ENCODE measurements at regions not wholly inside any gene's neighbourhood (a gene's known extent, or its start where the extent isn't known, plus 50 kb on each side); places are given as distances from the start of the nearest gene placed in this dataset.
"Not testable (repeated sequence)": the region's sequence is repeated elsewhere in the genome, so short reads cannot be mapped to it uniquely, and the experiment has no call there.

DNA sequence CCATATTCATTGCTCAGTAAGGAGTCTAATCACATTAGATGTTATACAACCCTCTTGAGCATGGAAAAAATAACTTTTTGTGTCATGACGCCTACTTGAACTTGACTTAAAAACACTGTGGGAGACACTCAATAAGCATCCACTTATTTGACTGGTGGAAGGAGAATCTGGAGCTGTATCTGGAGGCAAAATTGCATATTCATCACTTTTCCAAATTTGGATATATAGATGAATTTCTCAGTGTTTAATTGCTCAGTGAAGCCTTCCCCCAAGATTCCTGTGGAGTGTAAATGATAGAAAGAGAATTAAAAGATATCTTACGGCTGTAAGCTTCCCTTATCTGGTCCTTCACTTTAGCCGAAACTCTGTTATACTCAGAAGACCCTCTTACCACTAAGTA lies 610.7 kb upstream of the ADGRL2 start:
- no peak for ATAC-seq

- ATAC-seq, result no peak
Observed at GRCh38 chr1:81187635-81188034, 613.1 kb upstream of the ADGRL2 start.

- ATAC-seq, result no peak
Observed at GRCh38 chr1:81186261-81186660, 614.5 kb upstream of the ADGRL2 start.

DNA sequence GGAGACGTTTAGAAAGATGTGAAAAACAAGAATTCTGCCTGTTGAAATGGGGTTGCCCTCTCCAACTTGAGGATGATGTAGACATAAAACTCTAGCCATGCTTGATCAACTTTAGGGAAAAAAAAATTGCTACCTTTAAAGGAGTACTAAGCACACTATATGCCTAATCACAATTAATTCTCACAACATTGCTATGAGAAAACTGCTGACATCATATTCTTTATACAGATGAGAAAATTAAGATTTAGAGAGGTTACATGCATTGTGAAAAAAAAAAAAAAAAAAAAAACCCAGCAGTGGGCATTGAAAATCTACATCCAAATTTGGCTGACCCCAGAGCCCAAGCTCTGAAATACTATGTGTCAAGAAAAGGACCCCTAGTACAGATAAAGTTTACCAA lies 617.2 kb upstream of the ADGRL2 start:
- ATAC-seq, result no peak

DNA sequence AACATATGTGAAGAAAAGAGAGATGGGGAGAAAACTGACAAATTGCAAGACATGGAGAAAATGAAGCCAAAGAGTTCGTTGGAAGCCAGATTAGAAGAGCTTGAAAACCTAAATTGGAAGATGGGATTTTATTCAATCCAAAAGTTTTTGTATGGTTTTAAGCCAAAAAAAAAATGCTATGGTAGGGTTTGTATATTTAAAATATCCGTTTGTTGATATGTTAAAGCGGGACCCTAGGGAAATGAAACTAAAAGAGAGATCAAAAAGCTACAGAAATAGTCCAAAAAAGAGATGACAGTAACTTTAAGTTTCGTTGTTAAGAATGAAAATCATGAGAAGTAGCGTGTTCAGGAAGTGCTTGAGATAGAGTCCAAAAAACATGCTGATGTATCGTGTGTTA lies 617.7 kb upstream of the ADGRL2 start:
- ATAC-seq, result no peak

DNA sequence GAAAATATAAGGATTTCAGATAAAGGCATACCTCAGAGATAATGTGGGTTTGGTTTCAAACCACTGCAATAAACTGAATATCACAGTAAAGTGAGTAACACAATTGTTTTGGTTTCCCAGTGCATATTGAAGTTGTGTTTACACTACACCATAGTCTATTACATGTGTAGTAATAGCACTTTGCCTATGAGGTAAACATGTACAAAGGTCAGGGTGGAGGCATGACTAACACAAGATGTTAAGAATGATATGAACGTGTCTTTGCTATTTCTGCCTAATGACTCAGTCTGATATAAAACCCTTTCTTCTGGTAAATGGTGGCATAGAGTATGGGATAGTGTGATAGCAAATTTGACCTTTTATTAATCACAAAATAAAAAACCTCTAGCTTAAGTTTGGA lies 621.5 kb upstream of the ADGRL2 start:
- ATAC-seq, result no peak

- not testable (repeated sequence) for ATAC-seq
Observed at GRCh38 chr1:81178431-81179093, 622.2 kb upstream of the ADGRL2 start.

- ATAC-seq, result no peak
Observed at GRCh38 chr1:81174811-81175476, 625.8 kb upstream of the ADGRL2 start.

DNA sequence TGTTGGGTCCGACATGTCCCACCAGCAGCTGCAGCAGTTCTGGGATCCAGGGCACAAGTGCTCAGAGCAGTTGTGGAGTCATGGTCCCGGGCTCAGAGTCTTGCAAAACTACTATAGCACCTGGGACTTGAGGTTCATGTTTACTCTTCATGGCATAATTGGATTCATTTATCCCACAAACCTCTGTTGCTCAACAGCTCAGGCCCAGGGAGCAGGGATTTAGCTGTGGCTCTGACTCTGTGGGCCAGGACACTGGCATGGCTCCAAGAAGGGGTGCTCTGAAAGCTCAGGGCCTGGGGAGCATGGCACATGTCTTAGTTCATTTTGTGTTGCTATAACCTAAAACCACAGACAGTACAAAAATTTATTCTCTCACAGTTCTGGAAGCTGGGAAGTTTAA lies 626.7 kb upstream of the ADGRL2 start:
- no peak for ATAC-seq

DNA sequence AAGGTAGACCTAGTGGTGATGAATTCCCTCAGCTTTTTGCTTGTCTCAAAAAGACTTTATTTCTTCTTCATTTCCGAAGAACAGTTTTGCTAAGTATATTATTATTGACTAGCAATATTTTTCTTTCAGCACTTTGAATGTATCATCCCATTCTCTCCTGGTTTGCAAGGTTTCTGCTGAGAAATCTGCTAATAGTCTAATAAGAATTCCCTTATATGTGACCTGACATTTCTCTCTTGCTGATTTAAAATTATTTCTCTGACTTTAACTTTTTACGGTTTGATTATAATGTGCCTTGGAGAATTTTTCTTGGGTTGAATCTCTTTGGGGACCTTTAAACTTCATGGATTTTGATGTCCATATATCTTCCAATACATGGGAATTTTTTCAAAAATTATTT lies 628.3 kb upstream of the ADGRL2 start:
- ATAC-seq, result no peak

- no peak for ATAC-seq
Observed at GRCh38 chr1:81170721-81171120, 630.0 kb upstream of the ADGRL2 start.

DNA sequence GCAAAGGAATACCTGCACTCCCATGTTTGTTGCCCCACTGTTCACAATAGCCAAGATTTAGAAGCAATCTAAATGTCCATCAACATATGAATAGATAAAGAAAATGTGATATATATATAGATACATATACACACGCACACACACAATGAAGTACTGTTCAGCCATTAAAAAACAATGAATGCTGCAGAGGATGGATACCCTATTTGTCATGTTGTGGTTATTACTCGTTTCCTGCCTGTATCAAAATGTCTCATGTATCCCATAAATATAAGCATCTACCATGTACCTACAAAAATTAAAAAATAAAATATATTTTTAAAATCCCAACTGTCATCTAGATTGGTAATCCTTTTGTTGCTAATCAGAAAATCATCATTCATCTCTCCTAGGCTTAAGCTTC lies 634.8 kb upstream of the ADGRL2 start:
- no peak for ATAC-seq

GRCh38 chr1:81160696-81161095 lies 640.0 kb upstream of the ADGRL2 start:
- ATAC-seq, result no peak

DNA sequence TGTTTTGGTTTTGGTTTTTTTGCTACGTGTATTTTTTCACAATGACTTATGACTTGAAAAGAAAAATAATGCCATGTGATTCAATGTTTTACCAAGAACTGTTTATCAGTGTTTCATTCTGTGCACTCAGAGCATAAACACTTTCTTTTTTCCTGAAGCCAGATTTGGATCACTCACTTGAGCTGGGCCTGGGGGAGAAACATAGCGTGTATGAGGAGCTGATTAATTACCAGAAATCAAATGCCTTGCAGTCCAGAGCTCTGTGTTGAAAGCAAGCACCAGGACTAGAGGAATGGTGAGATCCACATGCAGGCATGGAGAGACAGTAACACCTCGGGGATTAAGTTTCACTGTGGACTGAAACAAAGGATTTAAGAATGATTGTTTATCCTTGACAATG lies 642.1 kb upstream of the ADGRL2 start:
- ATAC-seq, result no peak

- ATAC-seq, result no peak
Observed at GRCh38 chr1:81157686-81158085, 643.0 kb upstream of the ADGRL2 start.

- ATAC-seq, result no peak
Observed at GRCh38 chr1:81156887-81157286, 643.8 kb upstream of the ADGRL2 start.

GRCh38 chr1:81155131-81155530 lies 645.6 kb upstream of the ADGRL2 start:
- ATAC-seq, result no peak

DNA sequence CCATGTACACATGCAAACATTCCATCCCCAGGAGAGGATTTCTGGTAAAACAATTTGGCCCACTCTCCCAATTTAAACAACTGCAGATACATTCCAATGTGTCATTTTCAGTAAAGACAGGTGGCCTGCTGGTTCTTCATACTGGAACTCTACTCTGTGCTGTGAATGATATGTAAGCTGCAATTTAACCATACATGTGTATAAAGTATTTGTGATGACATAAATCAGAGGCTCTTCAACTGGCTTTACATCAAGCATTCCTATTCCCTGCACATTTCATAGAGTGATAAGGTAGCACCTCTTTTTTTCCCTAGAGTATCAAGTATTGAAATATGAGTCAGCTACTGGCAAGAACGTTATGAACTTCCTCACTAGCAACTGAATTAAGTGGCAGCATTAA lies 649.5 kb upstream of the ADGRL2 start:
- ATAC-seq, result no peak

DNA sequence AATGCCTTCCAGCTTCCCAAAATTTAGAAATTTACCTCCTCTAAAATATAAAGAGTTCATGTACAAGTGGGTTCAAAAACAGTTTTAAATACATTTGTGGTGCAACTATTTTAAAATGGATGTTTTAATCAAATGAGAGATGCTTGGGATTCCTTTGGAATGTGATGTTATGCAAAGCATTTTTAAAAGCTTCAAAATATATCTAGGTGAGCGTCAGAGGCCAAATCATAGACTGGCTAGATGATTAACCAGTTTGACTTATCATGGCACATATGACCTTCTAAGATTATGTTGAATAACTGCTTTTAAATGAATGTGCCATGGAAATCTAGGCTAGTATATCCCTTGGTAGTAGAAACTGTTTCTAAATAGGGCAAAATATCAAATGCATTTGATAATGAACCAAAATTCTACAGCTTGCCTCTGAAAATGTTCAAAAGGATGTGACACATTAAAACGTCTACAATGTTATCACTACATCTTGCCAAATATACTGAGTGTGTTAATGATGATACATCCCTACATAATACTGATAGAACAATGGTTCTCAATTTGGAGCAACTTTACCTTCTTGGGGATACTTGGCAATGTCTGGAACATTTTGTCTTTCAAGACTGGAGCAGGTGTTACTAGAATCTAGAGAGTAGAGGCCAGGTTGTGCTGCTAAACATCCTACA lies 650.9 kb upstream of the ADGRL2 start:
- no peak for ATAC-seq

GRCh38 chr1:81144240-81144825 lies 656.4 kb upstream of the ADGRL2 start:
- no peak for ATAC-seq

- no peak for ATAC-seq
Observed at GRCh38 chr1:81142099-81142826, 658.5 kb upstream of the ADGRL2 start.

DNA sequence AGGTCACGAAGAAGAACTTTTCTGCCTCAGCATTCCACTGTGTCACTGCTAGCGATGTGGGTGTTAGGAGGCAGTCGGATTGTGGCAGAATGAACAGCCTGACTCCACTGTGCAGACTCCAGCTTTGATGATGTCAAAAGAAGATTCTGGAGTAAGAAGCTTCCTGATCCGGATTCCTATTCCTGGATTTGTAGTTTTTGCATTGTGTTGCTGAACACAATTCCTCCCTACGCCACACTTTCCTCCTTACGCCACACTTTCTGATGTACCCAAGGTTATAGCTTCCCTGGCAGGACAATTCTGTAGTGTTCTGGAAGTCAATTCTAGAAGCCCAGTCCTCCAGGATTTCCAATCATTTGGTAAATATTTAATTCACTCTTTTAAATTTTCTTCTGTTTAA lies 665.2 kb upstream of the ADGRL2 start:
- ATAC-seq, result no peak

- ATAC-seq, result no peak
Observed at GRCh38 chr1:81129776-81130175, 671.0 kb upstream of the ADGRL2 start.
